NAMALWA (cell line): ENCODE measurements at regions not wholly inside any gene's neighbourhood (a gene's known extent, or its start where the extent isn't known, plus 50 kb on each side); places are given as distances from the start of the nearest gene placed in this dataset.

Source experiments
- DNase-seq: peaks from one replicate; pipeline ENCODE4 v3.0.0-alpha.2; 2015; ENCODE audit warnings: low spot score

GRCh38 chr22:48591286-48592065 lies 1236.2 kb downstream of the BRD1 start:
- DNase-seq = no peak

GRCh38 chr22:48589901-48590300 lies 1237.8 kb downstream of the BRD1 start:
- DNase-seq = no peak

GRCh38 chr22:48588878-48589450 lies 1238.7 kb downstream of the BRD1 start:
- DNase-seq = peak; percentile 11

- DNase-seq = no peak
Observed at GRCh38 chr22:48588151-48588877, 1239.4 kb downstream of the BRD1 start.

- no peak for DNase-seq
Observed at GRCh38 chr22:48587236-48587865, 1240.3 kb downstream of the BRD1 start.

GRCh38 chr22:48586799-48587185 lies 1240.9 kb downstream of the BRD1 start:
- no peak for DNase-seq

GRCh38 chr22:48585916-48586798 lies 1241.5 kb downstream of the BRD1 start:
- peak; percentile 23 for DNase-seq

GRCh38 chr22:48584170-48584569 lies 1243.5 kb downstream of the BRD1 start:
- no peak for DNase-seq

- peak; percentile 41 for DNase-seq
Observed at GRCh38 chr22:48581796-48582469, 1245.7 kb downstream of the BRD1 start.

GRCh38 chr22:48581205-48581766 lies 1246.4 kb downstream of the BRD1 start:
- DNase-seq = no peak

GRCh38 chr22:48580481-48580970 lies 1247.1 kb downstream of the BRD1 start:
- DNase-seq = no peak

- no peak for DNase-seq
Observed at GRCh38 chr22:48579928-48580309, 1247.8 kb downstream of the BRD1 start.

- no peak for DNase-seq
Observed at GRCh38 chr22:48579043-48579927, 1248.4 kb downstream of the BRD1 start.

- DNase-seq = no peak
Observed at GRCh38 chr22:48578138-48579042, 1249.3 kb downstream of the BRD1 start.

GRCh38 chr22:48577691-48578090 lies 1250.0 kb downstream of the BRD1 start:
- no peak for DNase-seq

GRCh38 chr22:48577014-48577690 lies 1250.5 kb downstream of the BRD1 start:
- DNase-seq = no peak

- no peak for DNase-seq
Observed at GRCh38 chr22:48576333-48577013, 1251.2 kb downstream of the BRD1 start.
